ENCODE measurements at regions not wholly inside any gene's neighbourhood (a gene's known extent, or its start where the extent isn't known, plus 50 kb on each side); places are given as distances from the start of the nearest gene placed in this dataset.
"Not testable (repeated sequence)": the region's sequence is repeated elsewhere in the genome, so short reads cannot be mapped to it uniquely, and the experiment has no call there.

GRCh38 chr10:28771580-28772090 lies 94.3 kb downstream of the BAMBI start:
- not testable (repeated sequence) for TF ChIP-seq CTCF, POLR2A (IDR thresholded peaks at IDR 0.05)

Data from heart left ventricle (tissue), 13 donors.